K562 (cell line): ENCODE measurements at regions not wholly inside any gene's neighbourhood (a gene's known extent, or its start where the extent isn't known, plus 50 kb on each side); places are given as distances from the start of the nearest gene placed in this dataset.
A peak's percentile ranks its signal among the peaks of the same experiment; 100 is the strongest.

Experiments used
- ATAC-seq: fragments of 200-7000 bp; cut with Tn5 transposase; 3 replicates; pipeline ENCODE4 v1.9.1; 2020; ENCODE audit warnings: moderate library complexity
- BruUV-seq: library from RNA; stranded (reverse); fragments of 400-500 nt; replicated peaks from 2 replicates; lab custom pipeline; 2021; lab: Mats Ljungman, UMichigan
- CTCF ChIA-PET: fragments of 300-600 bp; formaldehyde crosslinking; extraction: SDS; loops from one replicate; lab custom pipeline; 2021; ENCODE audit warnings: low intra/inter-chr PET ratio; lab: Yijun Ruan, JAX
- POLR2A ChIA-PET: fragments of 300-600, 350-650 bp; sonication (Branson Sonifier 250); formaldehyde crosslinking; extraction: SDS; loops from one replicate; lab custom pipeline; 2021; ENCODE audit warnings: antibody characterized with exemption, inconsistent platforms; lab: Yijun Ruan, JAX
- DNase-seq, 4 experiments: peaks; one replicate each; pipeline versions ENCODE4 v3.0.0 to v3.0.0-alpha.2; 2011 to 2018; ENCODE audit warnings: low spot score in 3 of 4, mixed read lengths in 3 of 4; ENCODE audit errors: extremely low read depth in 1 of 4
- FAIRE-seq: peaks from 2 replicates; lab custom pipeline; 2011; peaks lifted over from hg19 to GRCh38; lab: Jason Lieb, UNC
- H2AFZ ChIP-seq: 2 replicates; pipeline ENCODE4 v1.6.0; 2011; ENCODE audit warnings: low read depth, low read length, control low read depth, inconsistent platforms
- H3K27ac ChIP-seq: fragments of 200-600 bp; 3 replicates; pipeline ENCODE4 v1.8.0; 2011; ENCODE audit warnings: low read depth, mild to moderate bottlenecking, control low read depth, inconsistent platforms, low read length, moderate library complexity, mixed read lengths; ENCODE audit errors: extremely low read depth
- H3K27me3 ChIP-seq, 2 experiments: fragments of 300-600 bp in 1 of 2; 2 replicates in 1 of 2; 3 replicates in 1 of 2; pipeline versions ENCODE4 v1.6.0 to v1.8.0; 2011; ENCODE audit warnings: inconsistent platforms in 2 of 2, low read length in 2 of 2, mild to moderate bottlenecking in 1 of 2, mixed read lengths in 1 of 2, moderate library complexity in 1 of 2; ENCODE audit not compliant: control insufficient read depth in 2 of 2, insufficient read depth in 2 of 2
- H3K36me3 ChIP-seq: fragments of 300-600 bp; 3 replicates; pipeline ENCODE4 v1.8.0; 2011; ENCODE audit warnings: mild to moderate bottlenecking, low read length, inconsistent platforms; ENCODE audit not compliant: control insufficient read depth, insufficient read depth
- H3K4me1 ChIP-seq, 2 experiments: fragments of 200-600 bp in 1 of 2; replicated peaks in 1 of 2; 2 replicates in 1 of 2; 3 replicates in 1 of 2; pipeline versions ENCODE4 v1.5.1 to v1.8.0; 2011; ENCODE audit warnings: inconsistent platforms in 2 of 2, low read length in 2 of 2, mild to moderate bottlenecking in 1 of 2, mixed read lengths in 1 of 2, moderate library complexity in 1 of 2; ENCODE audit not compliant: control insufficient read depth in 2 of 2, insufficient read depth in 2 of 2
- H3K4me2 ChIP-seq: 2 replicates; pipeline ENCODE4 v1.6.1; 2011; ENCODE audit warnings: low read length, control low read depth, inconsistent platforms, mixed read lengths; ENCODE audit not compliant: insufficient read depth
- H3K4me3 ChIP-seq: fragments of 200-600 bp; sonication (generic), shearing (Covaris generic); 2 replicates; pipeline ENCODE4 v1.5.1; 2016; ENCODE audit warnings: control low read depth, inconsistent platforms
- H3K79me2 ChIP-seq: fragments of 200-600 bp; 3 replicates; pipeline ENCODE4 v1.8.0; 2011; ENCODE audit warnings: low read length, inconsistent platforms; ENCODE audit not compliant: control insufficient read depth, insufficient read depth
- H3K9ac ChIP-seq, 2 experiments: 2 replicates each; pipeline versions ENCODE4 v1.6.0 to v1.6.1; 2011; ENCODE audit warnings: low read depth in 2 of 2, low read length in 2 of 2, control low read depth in 1 of 2, inconsistent platforms in 1 of 2, mild to moderate bottlenecking in 1 of 2, mixed read lengths in 1 of 2; ENCODE audit not compliant: insufficient read depth in 1 of 2
- H3K9me1 ChIP-seq: one replicate; pipeline ENCODE4 v1.6.0; 2011; ENCODE audit warnings: inconsistent platforms, mild to moderate bottlenecking, low read length, moderate library complexity; ENCODE audit not compliant: control insufficient read depth, insufficient read depth
- H3K9me3 ChIP-seq: replicated peaks from 2 replicates; pipeline ENCODE4 v1.5.1; 2011; ENCODE audit warnings: low read depth, low read length, inconsistent platforms; ENCODE audit not compliant: control insufficient read depth, insufficient read depth
- H4K20me1 ChIP-seq: replicated peaks from 2 replicates; pipeline ENCODE4 v1.6.1; 2011; ENCODE audit warnings: low read length, inconsistent platforms, mixed read lengths; ENCODE audit not compliant: control insufficient read depth, insufficient read depth
- ARNT ChIP-seq, 2 experiments: fragments of 450-650 bp; IDR thresholded peaks; 2 replicates each; pipeline ENCODE4 v1.6.1; 2016; ENCODE audit warnings: mild to moderate bottlenecking in 1 of 2
- BDP1 ChIP-seq: IDR thresholded peaks from 3 replicates; pipeline ENCODE4 v1.6.1; 2011; ENCODE audit not compliant: insufficient read length, insufficient read depth
- CAMTA2 ChIP-seq: fragments of 250-450 bp; sonication (Bioruptor Pico); conservative IDR thresholded peaks from 2 replicates; pipeline ENCODE4 v1.5.1; 2022
- CBX8 ChIP-seq: fragments of 200-600 bp; sonication (generic); IDR thresholded peaks from 2 replicates; pipeline ENCODE4 v1.6.1; 2012; ENCODE audit warnings: borderline replicate concordance, mixed run types, low read depth, mild to moderate bottlenecking, moderate library complexity, mixed read lengths, low read length, control low read depth, inconsistent platforms; ENCODE audit not compliant: poor library complexity, severe bottlenecking; ENCODE audit errors: extremely low read depth
- E2F3 ChIP-seq: fragments of 250-450 bp; sonication (Bioruptor Pico); IDR thresholded peaks from 2 replicates; pipeline ENCODE4 v1.4.0; 2020; ENCODE audit warnings: mild to moderate bottlenecking
- FOXA3 ChIP-seq, 2 experiments: fragments of 450-650 bp in 1 of 2; sonication (generic) in 1 of 2; formaldehyde crosslinking; IDR thresholded peaks in 1 of 2; conservative IDR thresholded peaks in 1 of 2; 2 replicates each; pipeline versions ENCODE4 v1.4.0 to v1.8.0; 2020 to 2022; ENCODE audit warnings: mild to moderate bottlenecking in 2 of 2, missing genetic modification reagents in 1 of 2
- NFRKB ChIP-seq: fragments of 450-650 bp; IDR thresholded peaks from 2 replicates; pipeline ENCODE4 v1.6.1; 2016; ENCODE audit warnings: low read depth
- PRMT5 ChIP-seq: sonication (generic); formaldehyde crosslinking; IDR thresholded peaks from 2 replicates; pipeline ENCODE4 v1.5.0; 2020; ENCODE audit warnings: missing genetic modification reagents
- RBM17 ChIP-seq: fragments of 200-400 bp; formaldehyde crosslinking; IDR thresholded peaks from 2 replicates; pipeline ENCODE4 v1.6.1; 2017; ENCODE audit warnings: low read depth, mild to moderate bottlenecking, low read length, borderline replicate concordance
- RNF2 ChIP-seq: sonication (generic); IDR thresholded peaks from 2 replicates; pipeline ENCODE4 v1.6.1; 2016
- SRF ChIP-seq, 2 experiments: fragments of 250-450, 450-650 bp in 1 of 2; sonication (Bioruptor Pico) in 1 of 2; sonication (generic) in 1 of 2; formaldehyde crosslinking; IDR thresholded peaks; 2 replicates each; pipeline versions ENCODE4 v1.5.0 to v1.5.1; 2020 to 2022; ENCODE audit warnings: mild to moderate bottlenecking in 1 of 2, missing genetic modification reagents in 1 of 2
- ZEB2 ChIP-seq: fragments of 450-650 bp; IDR thresholded peaks from 2 replicates; pipeline ENCODE4 v1.6.1; 2016
- ZNF184 ChIP-seq: sonication (generic); formaldehyde crosslinking; IDR thresholded peaks from 2 replicates; pipeline ENCODE4 v1.5.0; 2020; ENCODE audit warnings: missing genetic modification reagents
- ZNF695 ChIP-seq: fragments of 450-650 bp; formaldehyde crosslinking; IDR thresholded peaks from 2 replicates; pipeline ENCODE4 v1.4.0; 2020; ENCODE audit warnings: mild to moderate bottlenecking, moderate library complexity
- ZZZ3 ChIP-seq: fragments of 450-650 bp; IDR thresholded peaks from 2 replicates; pipeline ENCODE4 v1.6.1; 2016; ENCODE audit warnings: antibody characterized with exemption, mild to moderate bottlenecking, moderate library complexity
- WGBS: fragments of 100-300 bp; shearing (Covaris generic); methylation state at CpG from one replicate; pipeline ENCODE4 v1.1.6; 2016; ENCODE audit warnings: low coverage, mixed read lengths; ENCODE audit not compliant: insufficient coverage; ENCODE audit errors: missing lambda C conversion rate; 5-methylcytosine and 5-hydroxymethylcytosine counted together
- in situ Hi-C: fragments of 300-500 bp; cut with MboI; formaldehyde crosslinking; loops from 4 replicates; pipeline ENCODE4 v1.15.0; 2018; ENCODE audit warnings: inconsistent platforms, mixed read lengths
- intact Hi-C: fragments of 100-400 bp; cut with micrococcal nuclease; formaldehyde crosslinking; loops from 2 replicates; pipeline ENCODE4 v1.14.2; 2022
- TF ChIP-seq, protein P1 (sequence below): IDR thresholded peaks from 2 replicates; pipeline ENCODE4 v1.6.1; 2016; ENCODE audit warnings: missing genetic modification characterization, missing compliant biosample characterization
- TF ChIP-seq, protein P2 (sequence below): sonication (generic); formaldehyde crosslinking; IDR thresholded peaks from 2 replicates; pipeline ENCODE4 v1.8.0; 2022; ENCODE audit warnings: missing genetic modification reagents, mild to moderate bottlenecking, moderate library complexity, borderline replicate concordance
- TF ChIP-seq, protein P3 (sequence below): fragments of 250-450 bp; sonication (Bioruptor Pico); IDR thresholded peaks from 2 replicates; pipeline ENCODE4 v1.5.1; 2021; ENCODE audit warnings: mild to moderate bottlenecking

DNA sequence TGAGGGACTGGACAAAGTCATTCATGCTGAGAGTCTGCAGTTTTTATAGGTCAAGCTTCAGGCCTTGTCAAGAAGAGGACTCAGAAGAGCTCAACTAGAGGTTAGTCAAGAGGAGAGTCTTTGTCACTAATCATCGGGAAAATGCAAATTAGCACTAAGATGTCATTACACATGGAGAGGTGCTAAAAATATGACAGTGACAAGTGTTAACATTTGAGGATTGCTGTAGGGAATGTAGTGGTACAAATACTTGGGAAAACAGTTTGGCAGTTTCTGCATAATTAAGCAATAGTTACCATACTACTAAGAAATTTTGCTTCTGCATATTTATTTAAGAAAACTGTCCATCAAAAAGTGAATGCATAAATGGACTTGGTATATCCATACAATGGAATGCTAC, 60.9 kb upstream of the CSRP2 start:
- H3K9ac ChIP-seq, result no peak overlapping the region
- no peaks in the 10 kb centered on the region for H4K20me1 ChIP-seq
- TF ChIP-seq ZZZ3 (no peak), BDP1 (no peak), CAMTA2 (no peak), RBM17 (no peak), SRF (CRISPR knock-in tag; IDR thresholded peaks at IDR 0.05) (no peak), FOXA3 (CRISPR knock-in tag; conservative IDR thresholded peaks at IDR 0.05 in 1 of 2, IDR thresholded peaks at IDR 0.05 in 1 of 2) (no peak), ARNT (IDR thresholded peaks at IDR 0.05) (no peak), ZEB2 (no peak), ZNF695 (CRISPR knock-in tag) (no peak), CBX8 (no peak), ZNF184 (CRISPR knock-in tag) (no peak), NFRKB (no peak), PRMT5 (CRISPR knock-in tag) (no peak), RNF2 (no peak), E2F3 (CRISPR knock-in tag) (no peak)
- TF ChIP-seq, protein P1, sequence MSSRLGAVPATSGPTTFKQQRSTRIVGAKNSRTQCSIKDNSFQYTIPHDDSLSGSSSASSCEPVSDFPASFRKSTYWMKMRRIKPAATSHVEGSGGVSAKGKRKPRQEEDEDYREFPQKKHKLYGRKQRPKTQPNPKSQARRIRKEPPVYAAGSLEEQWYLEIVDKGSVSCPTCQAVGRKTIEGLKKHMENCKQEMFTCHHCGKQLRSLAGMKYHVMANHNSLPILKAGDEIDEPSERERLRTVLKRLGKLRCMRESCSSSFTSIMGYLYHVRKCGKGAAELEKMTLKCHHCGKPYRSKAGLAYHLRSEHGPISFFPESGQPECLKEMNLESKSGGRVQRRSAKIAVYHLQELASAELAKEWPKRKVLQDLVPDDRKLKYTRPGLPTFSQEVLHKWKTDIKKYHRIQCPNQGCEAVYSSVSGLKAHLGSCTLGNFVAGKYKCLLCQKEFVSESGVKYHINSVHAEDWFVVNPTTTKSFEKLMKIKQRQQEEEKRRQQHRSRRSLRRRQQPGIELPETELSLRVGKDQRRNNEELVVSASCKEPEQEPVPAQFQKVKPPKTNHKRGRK, result no peak
- TF ChIP-seq, protein P2, sequence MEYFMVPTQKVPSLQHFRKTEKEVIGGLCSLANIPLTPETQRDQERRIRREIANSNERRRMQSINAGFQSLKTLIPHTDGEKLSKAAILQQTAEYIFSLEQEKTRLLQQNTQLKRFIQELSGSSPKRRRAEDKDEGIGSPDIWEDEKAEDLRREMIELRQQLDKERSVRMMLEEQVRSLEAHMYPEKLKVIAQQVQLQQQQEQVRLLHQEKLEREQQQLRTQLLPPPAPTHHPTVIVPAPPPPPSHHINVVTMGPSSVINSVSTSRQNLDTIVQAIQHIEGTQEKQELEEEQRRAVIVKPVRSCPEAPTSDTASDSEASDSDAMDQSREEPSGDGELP, result no peak
- TF ChIP-seq, protein P3, sequence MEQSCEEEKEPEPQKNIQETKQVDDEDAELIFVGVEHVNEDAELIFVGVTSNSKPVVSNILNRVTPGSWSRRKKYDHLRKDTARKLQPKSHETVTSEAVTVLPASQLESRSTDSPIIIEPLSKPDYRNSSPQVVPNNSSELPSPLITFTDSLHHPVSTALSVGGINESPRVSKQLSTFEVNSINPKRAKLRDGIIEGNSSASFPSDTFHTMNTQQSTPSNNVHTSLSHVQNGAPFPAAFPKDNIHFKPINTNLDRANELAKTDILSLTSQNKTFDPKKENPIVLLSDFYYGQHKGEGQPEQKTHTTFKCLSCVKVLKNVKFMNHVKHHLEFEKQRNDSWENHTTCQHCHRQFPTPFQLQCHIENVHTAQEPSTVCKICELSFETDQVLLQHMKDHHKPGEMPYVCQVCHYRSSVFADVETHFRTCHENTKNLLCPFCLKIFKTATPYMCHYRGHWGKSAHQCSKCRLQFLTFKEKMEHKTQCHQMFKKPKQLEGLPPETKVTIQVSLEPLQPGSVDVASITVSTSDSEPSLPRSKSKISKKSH (CRISPR knock-in tag), result no peak
- TF ChIP-seq, all 486 proteins: peak for 0
- Histone ChIP-seq H3K27me3 (no peaks in the 10 kb centered on the region; a peak in 1 of 5 replicates), H3K4me1 (peaks cover 0 to 5% of the 10 kb centered on the region in 2 experiments; a peak in 2 of 5 replicates), H3K27ac (no peak overlapping the region), H3K4me3 (no peak overlapping the region), H3K4me2 (no peak overlapping the region), H3K9me1 (no peaks in the 10 kb centered on the region), H3K36me3 (no peaks in the 10 kb centered on the region), H2AFZ (no peak overlapping the region), H3K79me2 (no peaks in the 10 kb centered on the region), H3K9me3 (no peaks in the 10 kb centered on the region; the same call in 1 of the 2 replicates)
- in situ Hi-C loops (no loop called here), intact Hi-C loops (loop anchor here (5.0 kb wide), 1 partner anchor 73 kb away; no protein-coding TSS in a partner anchor)
- WGBS, result 0% methylated on average over 1 of the region's 1 CpG
- BruUV-seq, result no TSS peak
- CTCF ChIA-PET, result no interaction called here
- ATAC-seq (no peak), FAIRE-seq (peak; percentile 11), DNase-seq (no peak)
- POLR2A ChIA-PET, result interaction anchor here (0.7 kb wide), 1 partner anchor 15 kb away, joined by 4 read pairs; no protein-coding TSS in a partner anchor
